NT2/D1 (cell line): ENCODE measurements at regions not wholly inside any gene's neighbourhood (a gene's known extent, or its start where the extent isn't known, plus 50 kb on each side); places are given as distances from the start of the nearest gene placed in this dataset.

Experiments
- SUZ12 ChIP-seq: IDR thresholded peaks from 2 replicates; pipeline ENCODE4 v1.6.1; 2011; ENCODE audit not compliant: insufficient read length, insufficient read depth; ENCODE audit errors: extremely low read depth
- YY1 ChIP-seq: IDR thresholded peaks from 2 replicates; pipeline ENCODE4 v1.6.1; 2011; ENCODE audit not compliant: insufficient read length, insufficient read depth

DNA sequence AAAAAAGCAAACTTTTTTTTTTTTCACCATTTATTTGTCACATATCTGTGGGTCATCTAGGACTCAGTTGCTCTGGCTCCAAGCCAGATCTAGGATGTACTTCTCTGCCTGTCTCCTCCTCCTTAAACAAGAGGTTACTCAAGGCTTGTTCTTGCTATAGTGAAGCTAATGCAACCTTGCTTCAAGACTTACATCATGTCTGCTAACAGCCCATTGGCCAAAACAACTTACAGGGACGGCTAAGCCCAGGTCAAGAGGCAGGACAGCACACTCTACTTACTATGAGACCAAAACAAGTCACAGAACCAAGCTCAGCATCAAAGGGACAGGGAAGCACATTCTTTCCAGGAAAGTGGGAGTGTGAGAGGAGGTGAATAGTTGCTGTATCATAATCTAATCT lies 123.8 kb upstream of the BNIP2 start:
- TF ChIP-seq YY1 (no peak), SUZ12 (no peak)
